ENCODE measurements at regions not wholly inside any gene's neighbourhood (a gene's known extent, or its start where the extent isn't known, plus 50 kb on each side); places are given as distances from the start of the nearest gene placed in this dataset.
"Not testable (repeated sequence)": the region's sequence is repeated elsewhere in the genome, so short reads cannot be mapped to it uniquely, and the experiment has no call there.

GRCh38 chr15:24318981-24319380 lies 356.6 kb upstream of the NPAP1 start:
- DNase-seq (ENCODE audit: low read depth) = no peak
- H3K4me3 ChIP-seq (ENCODE audit: low read depth, low read length) = no peak overlapping the region
- TF ChIP-seq, protein P1, sequence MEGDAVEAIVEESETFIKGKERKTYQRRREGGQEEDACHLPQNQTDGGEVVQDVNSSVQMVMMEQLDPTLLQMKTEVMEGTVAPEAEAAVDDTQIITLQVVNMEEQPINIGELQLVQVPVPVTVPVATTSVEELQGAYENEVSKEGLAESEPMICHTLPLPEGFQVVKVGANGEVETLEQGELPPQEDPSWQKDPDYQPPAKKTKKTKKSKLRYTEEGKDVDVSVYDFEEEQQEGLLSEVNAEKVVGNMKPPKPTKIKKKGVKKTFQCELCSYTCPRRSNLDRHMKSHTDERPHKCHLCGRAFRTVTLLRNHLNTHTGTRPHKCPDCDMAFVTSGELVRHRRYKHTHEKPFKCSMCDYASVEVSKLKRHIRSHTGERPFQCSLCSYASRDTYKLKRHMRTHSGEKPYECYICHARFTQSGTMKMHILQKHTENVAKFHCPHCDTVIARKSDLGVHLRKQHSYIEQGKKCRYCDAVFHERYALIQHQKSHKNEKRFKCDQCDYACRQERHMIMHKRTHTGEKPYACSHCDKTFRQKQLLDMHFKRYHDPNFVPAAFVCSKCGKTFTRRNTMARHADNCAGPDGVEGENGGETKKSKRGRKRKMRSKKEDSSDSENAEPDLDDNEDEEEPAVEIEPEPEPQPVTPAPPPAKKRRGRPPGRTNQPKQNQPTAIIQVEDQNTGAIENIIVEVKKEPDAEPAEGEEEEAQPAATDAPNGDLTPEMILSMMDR (conservative IDR thresholded peaks at IDR 0.05; ENCODE audit: low read depth, low read length) = no peak

GRCh38 chr15:24324096-24324495 lies 351.5 kb upstream of the NPAP1 start:
- H3K4me3 ChIP-seq (ENCODE audit: low read depth, low read length); DNase-seq (ENCODE audit: low read depth): not testable (repeated sequence)

- H3K4me3 ChIP-seq (ENCODE audit: low read depth, low read length); DNase-seq (ENCODE audit: low read depth): not testable (repeated sequence)
Observed at GRCh38 chr15:24326513-24326912, 349.1 kb upstream of the NPAP1 start.

DNA sequence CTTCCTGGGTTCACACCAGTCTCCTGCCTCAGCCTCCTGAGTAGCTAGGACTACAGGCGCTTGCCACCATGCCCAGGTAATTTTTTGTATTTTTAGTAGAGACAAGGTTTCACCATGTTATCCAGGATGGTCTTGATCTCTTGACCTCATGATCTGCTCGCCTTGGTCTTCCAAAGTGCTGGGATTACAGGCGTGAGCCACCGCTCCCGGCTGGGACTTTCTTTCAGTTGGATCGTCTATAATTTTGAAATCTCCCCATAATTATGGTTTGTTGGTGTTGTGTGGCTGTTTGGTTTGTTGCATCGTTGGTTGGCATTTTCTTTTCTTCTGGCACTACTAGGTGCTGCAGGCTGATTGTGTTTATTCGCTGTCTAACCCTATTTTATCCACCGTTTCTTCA lies 343.6 kb upstream of the NPAP1 start:
- not testable (repeated sequence) for H3K4me3 ChIP-seq (ENCODE audit: low read depth, low read length); DNase-seq (ENCODE audit: low read depth)

DNA sequence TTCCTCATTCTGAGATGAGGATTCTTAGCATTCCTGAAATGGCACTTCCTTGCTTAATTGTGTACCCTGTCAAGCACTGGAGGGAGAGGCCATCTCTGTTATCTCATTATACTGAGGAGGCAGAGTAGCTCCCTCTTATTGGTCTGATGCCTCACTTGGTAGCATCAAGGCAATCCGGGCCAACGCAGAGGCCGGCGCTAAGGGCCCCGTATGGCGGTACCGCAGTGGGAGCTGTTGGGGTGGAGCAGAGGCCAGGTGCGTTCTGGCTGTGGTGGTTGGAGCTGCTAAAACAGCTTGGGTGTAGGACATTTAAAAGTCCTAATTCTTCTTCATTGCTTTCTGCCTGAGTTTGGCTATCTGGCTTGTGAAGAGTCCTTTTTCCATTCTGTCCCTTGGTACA lies 333.7 kb upstream of the NPAP1 start:
- not testable (repeated sequence) for DNase-seq (ENCODE audit: low read depth); H3K4me3 ChIP-seq (ENCODE audit: low read depth, low read length)

GRCh38 chr15:24352777-24353176 lies 322.8 kb upstream of the NPAP1 start:
- H3K4me3 ChIP-seq (ENCODE audit: low read depth, low read length); DNase-seq (ENCODE audit: low read depth): not testable (repeated sequence)

- DNase-seq (ENCODE audit: low read depth) = not testable (repeated sequence)
Observed at GRCh38 chr15:24381103-24381502, 294.5 kb upstream of the NPAP1 start.

DNA sequence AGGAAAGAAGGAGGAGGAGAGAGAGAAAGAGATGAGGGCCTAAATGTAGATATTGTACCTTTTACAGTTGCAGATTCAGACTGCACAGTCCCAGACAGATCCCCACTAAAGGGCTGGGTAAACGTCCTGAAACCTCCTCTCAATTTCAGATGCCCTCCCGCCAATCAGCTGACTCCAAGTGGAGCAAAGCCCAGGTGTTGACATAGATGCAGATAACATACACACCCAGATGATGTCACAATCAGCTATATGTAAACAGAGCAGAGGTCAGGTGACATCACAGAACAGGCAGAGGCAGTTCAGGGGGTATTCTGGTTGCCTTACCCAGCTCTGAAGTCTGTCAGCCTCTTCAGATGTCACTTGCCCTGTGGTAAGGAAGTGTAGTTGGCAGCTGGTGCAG lies 290.3 kb upstream of the NPAP1 start:
- not testable (repeated sequence) for H3K4me3 ChIP-seq (ENCODE audit: low read depth, low read length); DNase-seq (ENCODE audit: low read depth)

More at GRCh38 chr15:24381103-24381502, 294.5 kb upstream of the NPAP1 start:
- H3K4me3 ChIP-seq (ENCODE audit: low read depth, low read length) = not testable (repeated sequence)

DNA sequence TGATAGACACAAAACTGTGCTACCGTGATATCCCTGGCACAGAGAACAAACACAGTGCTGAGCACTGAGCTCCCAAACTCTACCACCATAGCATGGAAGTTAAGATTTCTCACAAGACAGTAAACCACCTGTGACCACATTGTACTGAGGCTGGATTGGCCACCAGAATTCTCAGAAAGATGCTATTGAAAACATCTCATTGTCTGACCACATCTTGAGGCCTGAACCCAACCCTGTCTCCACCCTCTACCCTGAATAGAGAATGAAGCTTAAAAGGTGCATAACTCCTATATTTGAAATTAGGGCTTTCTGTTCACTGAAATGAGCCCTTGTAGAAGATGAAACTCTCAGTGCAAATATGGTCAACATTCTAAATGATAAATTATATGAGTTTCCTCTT lies 281.3 kb upstream of the NPAP1 start:
- no peak overlapping the region for H3K4me3 ChIP-seq (ENCODE audit: low read depth, low read length)
- DNase-seq (ENCODE audit: low read depth) = no peak
- TF ChIP-seq, protein P1 (conservative IDR thresholded peaks at IDR 0.05; ENCODE audit: low read depth, low read length) = no peak

DNA sequence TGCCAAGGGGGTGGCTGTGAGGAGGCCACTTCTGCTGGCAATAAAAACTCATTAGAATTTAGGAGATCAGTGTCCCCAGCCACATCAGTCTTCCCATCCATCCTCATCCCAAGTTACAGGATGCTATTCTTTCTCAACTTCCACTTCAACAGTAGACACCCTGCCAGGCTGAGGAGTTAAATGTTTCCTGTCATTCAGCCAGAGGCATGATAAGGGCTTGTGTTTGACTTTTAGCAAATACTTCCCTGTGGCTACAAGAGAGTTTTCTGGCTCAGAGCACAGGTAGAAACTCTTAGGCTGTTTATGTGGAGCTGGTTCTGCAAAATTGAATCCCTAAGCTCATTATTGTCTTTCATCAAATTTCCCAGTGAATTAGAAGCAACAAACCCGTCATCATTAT lies 262.9 kb upstream of the NPAP1 start:
- H3K4me3 ChIP-seq (ENCODE audit: low read depth, low read length); DNase-seq (ENCODE audit: low read depth): not testable (repeated sequence)

- not testable (repeated sequence) for H3K4me3 ChIP-seq (ENCODE audit: low read depth, low read length); DNase-seq (ENCODE audit: low read depth)
Observed at GRCh38 chr15:24426286-24427054, 249.1 kb upstream of the NPAP1 start.

DNA sequence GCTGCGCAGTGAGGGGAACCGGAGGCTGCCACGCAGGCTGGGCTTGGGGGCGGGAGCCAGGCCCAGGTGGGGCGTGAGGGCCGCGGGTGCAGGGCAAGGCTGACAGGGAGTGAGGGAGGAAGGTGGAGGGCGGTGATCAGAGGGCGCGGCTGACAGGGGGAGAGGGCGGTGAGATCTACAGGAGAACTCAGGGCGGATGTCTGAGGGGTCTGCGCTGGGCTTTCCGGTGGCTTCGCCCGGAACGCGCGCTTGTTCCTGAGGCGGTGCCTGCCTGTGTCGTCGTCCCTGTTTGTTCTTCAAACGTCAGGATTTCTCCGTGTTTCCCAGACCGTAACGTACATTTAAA lies 248.5 kb upstream of the NPAP1 start:
- not testable (repeated sequence) for H3K4me3 ChIP-seq (ENCODE audit: low read depth, low read length); DNase-seq (ENCODE audit: low read depth)

DNA sequence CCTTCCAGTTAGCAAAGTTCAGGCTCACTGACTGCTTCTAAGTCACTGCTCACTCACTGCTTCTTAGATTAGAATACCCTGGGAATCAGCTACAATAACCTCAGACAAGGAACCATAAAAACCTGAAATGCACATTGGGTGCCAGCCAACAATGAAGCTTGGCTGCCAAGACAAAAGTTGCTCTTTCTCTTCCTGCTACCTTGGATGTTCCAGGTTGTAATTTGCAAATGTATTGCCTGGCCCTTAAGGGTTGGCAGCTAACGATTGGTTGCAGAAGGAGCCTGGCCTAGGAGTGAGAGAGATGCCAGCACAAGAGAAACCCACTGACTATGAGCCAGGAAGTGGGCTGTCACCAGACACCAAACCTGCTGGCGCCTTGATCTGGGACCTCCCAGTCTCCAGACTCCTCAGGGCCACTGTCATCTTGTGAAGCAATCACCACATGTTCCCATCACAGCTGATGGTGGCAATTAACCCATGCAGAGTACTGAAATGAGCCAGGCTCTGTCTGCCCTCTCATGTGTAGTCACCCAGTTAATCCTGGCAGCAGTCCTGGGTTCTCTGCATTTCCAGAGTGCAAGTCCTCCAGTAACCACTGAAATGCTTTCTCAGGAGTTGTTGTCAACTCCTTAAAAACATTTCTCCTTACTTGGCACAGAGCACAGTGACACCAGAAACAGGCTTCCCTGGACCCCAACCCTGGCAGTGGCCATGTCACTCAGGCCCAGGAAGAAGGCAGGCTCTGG lies 240.3 kb upstream of the NPAP1 start:
- not testable (repeated sequence) for DNase-seq (ENCODE audit: low read depth); H3K4me3 ChIP-seq (ENCODE audit: low read depth, low read length)

DNA sequence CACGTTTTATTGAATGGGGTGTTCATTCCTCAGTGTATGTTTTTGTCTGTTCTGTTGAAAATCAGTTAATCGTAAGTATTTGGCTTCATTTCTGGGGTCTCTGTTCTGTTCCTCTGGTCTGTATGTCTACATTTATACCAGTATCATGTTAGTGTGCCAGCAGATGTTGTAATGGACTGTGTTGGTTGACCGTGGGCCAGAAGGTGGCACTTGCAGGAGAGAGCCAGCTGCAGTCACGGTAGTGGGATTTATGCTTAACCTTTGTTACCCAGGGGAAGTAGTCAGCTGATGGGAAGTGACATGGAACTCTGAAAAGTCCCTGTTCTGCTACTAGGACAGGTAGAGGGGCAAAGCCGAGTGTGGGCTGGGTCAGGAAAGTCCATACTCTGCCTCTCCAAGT lies 238.3 kb upstream of the NPAP1 start:
- not testable (repeated sequence) for DNase-seq (ENCODE audit: low read depth); H3K4me3 ChIP-seq (ENCODE audit: low read depth, low read length)

DNA sequence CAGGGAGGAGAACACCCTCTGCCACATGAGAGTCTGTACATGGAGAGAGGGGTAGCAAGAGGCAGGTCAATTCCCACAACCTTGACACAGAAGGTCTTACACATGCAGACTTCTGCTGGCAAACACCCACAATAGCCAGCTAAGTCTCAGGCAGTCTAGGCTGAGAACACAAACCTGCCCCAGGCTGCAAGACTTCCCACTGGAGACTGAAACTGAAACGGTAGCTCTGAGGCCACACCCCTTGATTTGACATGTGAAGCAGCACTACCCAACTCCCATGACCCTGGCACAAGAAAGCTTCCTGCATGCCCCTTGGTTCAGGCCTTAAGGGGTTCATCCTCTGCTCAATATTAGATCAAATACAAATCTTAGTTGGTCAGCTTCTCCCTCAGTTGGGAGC lies 237.8 kb upstream of the NPAP1 start:
- DNase-seq (ENCODE audit: low read depth); H3K4me3 ChIP-seq (ENCODE audit: low read depth, low read length): not testable (repeated sequence)

DNA sequence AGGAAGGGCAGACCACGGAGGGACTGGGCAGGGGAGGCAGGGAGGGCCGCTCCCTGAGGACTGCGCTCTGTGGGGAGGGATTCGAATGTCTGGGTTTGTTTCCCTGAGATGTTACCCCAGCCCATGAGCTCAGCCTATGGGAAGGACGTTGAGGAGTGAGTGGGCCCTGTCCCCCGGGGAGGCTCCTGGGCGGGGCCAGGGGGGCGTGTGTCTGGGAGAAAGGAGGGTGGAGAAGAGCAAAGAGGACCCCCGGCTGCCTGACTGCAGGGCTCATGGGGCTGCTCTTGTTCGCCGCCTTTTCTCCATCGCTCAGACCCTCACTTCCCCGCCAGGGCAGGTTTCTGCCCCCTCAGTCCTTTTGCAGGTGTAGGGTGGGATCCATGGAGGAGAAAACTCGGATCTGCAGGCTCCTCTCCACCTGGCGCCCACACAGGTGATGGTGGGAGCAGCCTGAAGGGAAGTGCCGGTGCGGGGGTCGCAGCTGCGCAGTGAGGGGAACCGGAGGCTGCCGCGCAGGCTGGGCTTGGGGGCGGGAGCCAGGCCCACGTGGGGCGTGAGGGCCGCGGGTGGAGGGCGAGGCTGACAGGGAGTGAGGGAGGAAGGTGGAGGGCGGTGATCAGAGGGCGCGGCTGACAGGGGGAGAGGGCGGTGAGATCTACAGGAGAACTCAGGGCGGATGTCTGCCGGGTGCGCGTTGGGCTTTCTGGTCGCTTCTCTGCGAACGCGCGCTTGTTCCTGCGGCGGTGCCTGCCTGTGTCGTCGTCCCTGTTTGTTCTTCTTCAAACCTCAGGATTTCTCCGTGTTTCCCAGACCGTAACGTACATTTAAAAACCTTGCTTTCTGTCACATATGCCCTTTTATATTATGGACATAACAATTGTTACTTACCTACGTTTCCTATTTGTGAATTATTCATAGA lies 198.2 kb upstream of the NPAP1 start:
- H3K4me3 ChIP-seq (ENCODE audit: low read depth, low read length) = not testable (repeated sequence)

More for the DNA sequence above, 198.2 kb upstream of the NPAP1 start:
- not testable (repeated sequence) for DNase-seq (ENCODE audit: low read depth)

Data from epithelial cell of proximal tubule (primary cell).